Activated T-helper 2 cell treated with anti-CD3 and anti-CD28 coated beads, Interferon-gamma antibody, Interleukin-2, Interleukin-4, amounts not matched to agents 10 μg/mL and 5 μg/mL and 100 μg/mL, durations not matched to agents 14 hours and 24 hours and 36 hours (primary cell): ENCODE measurements at regions not wholly inside any gene's neighbourhood (a gene's known extent, or its start where the extent isn't known, plus 50 kb on each side); places are given as distances from the start of the nearest gene placed in this dataset.

Experiments used
- DNase-seq: peaks from one replicate; pipeline ENCODE4 v3.0.0; 2021; ENCODE audit warnings: low spot score
- H3K27ac Mint-ChIP-seq: one replicate; pipeline ENCODE4 v1.8.0; 2021; ENCODE audit warnings: mixed read lengths
- H3K27me3 Mint-ChIP-seq: one replicate; pipeline ENCODE4 v1.8.0; 2021; ENCODE audit warnings: low read depth, mixed read lengths
- H3K36me3 Mint-ChIP-seq: one replicate; pipeline ENCODE4 v1.8.0; 2021; ENCODE audit warnings: low read depth, mixed read lengths
- H3K4me1 Mint-ChIP-seq: one replicate; pipeline ENCODE4 v1.8.0; 2021; ENCODE audit warnings: low read depth, mixed read lengths
- H3K4me3 Mint-ChIP-seq: one replicate; pipeline ENCODE4 v1.8.0; 2021; ENCODE audit warnings: low read depth, mild to moderate bottlenecking, moderate library complexity, mixed read lengths
- H3K9me3 Mint-ChIP-seq: one replicate; pipeline ENCODE4 v1.8.0; 2021; ENCODE audit warnings: mixed read lengths
- intact Hi-C: fragments of 100-400 bp; cut with micrococcal nuclease; formaldehyde crosslinking; loops from one replicate; pipeline ENCODE4 v1.15.1; 2023

- H3K4me3 Mint-ChIP-seq: no peak overlapping the region
- intact Hi-C loops: no loop called here
- no peak overlapping the region for H3K27ac Mint-ChIP-seq
- H3K36me3 Mint-ChIP-seq: no peaks in the 10 kb centered on the region
- H3K27me3 Mint-ChIP-seq: no peaks in the 10 kb centered on the region
- no peak for DNase-seq
- peaks cover 7% of the 10 kb centered on the region for H3K4me1 Mint-ChIP-seq
- H3K9me3 Mint-ChIP-seq: no peaks in the 10 kb centered on the region
Measured at GRCh38 chr3:106261396-106261795, 392.6 kb upstream of the CBLB start.

GRCh38 chr3:106261915-106262683 is 393.3 kb upstream of the CBLB start:
- no peak overlapping the region for H3K27ac Mint-ChIP-seq
- H3K4me1 Mint-ChIP-seq: peaks cover 7% of the 10 kb centered on the region
- H3K27me3 Mint-ChIP-seq: no peaks in the 10 kb centered on the region
- no peaks in the 10 kb centered on the region for H3K9me3 Mint-ChIP-seq
- intact Hi-C loops: no loop called here
- no peaks in the 10 kb centered on the region for H3K36me3 Mint-ChIP-seq
- no peak overlapping the region for H3K4me3 Mint-ChIP-seq
- no peak for DNase-seq

DNA sequence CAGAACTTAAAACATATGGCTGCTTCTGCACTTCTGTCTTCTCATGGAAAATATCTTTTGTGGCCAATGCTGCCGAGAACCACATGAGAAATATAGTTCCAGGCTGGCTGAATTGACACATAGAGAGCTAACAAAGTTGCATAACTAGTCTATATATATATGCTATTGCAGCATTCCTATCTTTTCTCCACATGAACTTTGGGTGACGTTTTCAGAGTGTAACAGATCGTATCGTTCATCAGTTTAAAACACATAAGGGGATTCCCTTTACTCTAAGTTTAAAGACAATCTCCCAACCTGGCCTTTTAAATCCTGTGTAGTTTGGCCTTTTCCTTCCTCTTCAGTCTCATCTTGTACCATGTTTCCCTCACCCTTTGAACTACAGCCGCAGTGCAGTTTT is 394.2 kb upstream of the CBLB start:
- Mint-ChIP-seq H3K27me3 (no peaks in the 10 kb centered on the region), H3K9me3 (no peaks in the 10 kb centered on the region), H3K27ac (no peak overlapping the region), H3K4me3 (no peak overlapping the region), H3K36me3 (no peaks in the 10 kb centered on the region), H3K4me1 (peaks cover 7% of the 10 kb centered on the region)
- no peak for DNase-seq
- intact Hi-C loops: no loop called here

GRCh38 chr3:106263546-106263945 is 394.7 kb upstream of the CBLB start:
- H3K27ac Mint-ChIP-seq: no peak overlapping the region

GRCh38 chr3:106265704-106266103 is 396.9 kb upstream of the CBLB start:
- Mint-ChIP-seq H3K4me3 (no peak overlapping the region), H3K36me3 (no peaks in the 10 kb centered on the region), H3K27me3 (no peaks in the 10 kb centered on the region), H3K9me3 (peaks cover 3% of the 10 kb centered on the region), H3K4me1 (peaks cover 7% of the 10 kb centered on the region), H3K27ac (no peak overlapping the region)
- no peak for DNase-seq
- intact Hi-C loops: no loop called here

More at GRCh38 chr3:106263546-106263945, 394.7 kb upstream of the CBLB start:
- Mint-ChIP-seq H3K4me3 (no peak overlapping the region), H3K36me3 (no peaks in the 10 kb centered on the region), H3K27me3 (no peaks in the 10 kb centered on the region), H3K9me3 (no peaks in the 10 kb centered on the region), H3K4me1 (peaks cover 7% of the 10 kb centered on the region)
- no peak for DNase-seq
- intact Hi-C loops: no loop called here

- no peak for DNase-seq
- H3K27me3 Mint-ChIP-seq: no peaks in the 10 kb centered on the region
- no peak overlapping the region for H3K27ac Mint-ChIP-seq
- H3K36me3 Mint-ChIP-seq: no peaks in the 10 kb centered on the region
- peaks cover 7% of the 10 kb centered on the region for H3K9me3 Mint-ChIP-seq
- intact Hi-C loops: no loop called here
- H3K4me1 Mint-ChIP-seq: peaks cover 2% of the 10 kb centered on the region
- H3K4me3 Mint-ChIP-seq: no peak overlapping the region
Measured at GRCh38 chr3:106268696-106269095, 399.9 kb upstream of the CBLB start.

DNA sequence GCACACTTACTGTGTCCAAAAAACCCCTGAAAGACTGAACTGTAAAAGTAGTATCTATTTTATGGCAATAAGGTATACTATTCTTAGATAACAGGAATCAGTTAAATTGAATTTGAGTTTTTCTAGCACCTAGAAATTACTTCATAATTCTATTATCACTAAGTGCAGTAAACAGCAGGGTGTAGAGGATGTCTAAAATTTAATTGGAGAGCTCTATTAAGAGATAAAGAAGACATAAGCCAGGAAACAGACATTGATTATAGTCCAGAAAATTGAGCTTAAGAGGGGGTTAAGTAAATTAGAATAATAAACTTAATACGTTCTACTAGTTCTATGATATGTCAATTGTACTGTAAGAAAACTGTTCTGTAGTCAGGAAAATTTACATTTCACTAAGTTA is 403.5 kb upstream of the CBLB start:
- Mint-ChIP-seq H3K36me3 (peaks cover 11% of the 10 kb centered on the region), H3K4me1 (peaks cover 22% of the 10 kb centered on the region)
- DNase-seq: no peak

GRCh38 chr3:106275592-106275991 is 406.8 kb upstream of the CBLB start:
- Mint-ChIP-seq H3K36me3 (peaks cover 14% of the 10 kb centered on the region), H3K4me3 (no peak overlapping the region), H3K27ac (peak overlapping the region; percentile 24), H3K4me1 (peaks cover 27% of the 10 kb centered on the region), H3K27me3 (no peaks in the 10 kb centered on the region), H3K9me3 (peaks cover 37% of the 10 kb centered on the region)
- no peak for DNase-seq
- intact Hi-C loops: no loop called here

More for the DNA sequence above, 403.5 kb upstream of the CBLB start:
- Mint-ChIP-seq H3K9me3 (peaks cover 26% of the 10 kb centered on the region), H3K27me3 (no peaks in the 10 kb centered on the region), H3K4me3 (no peak overlapping the region), H3K27ac (no peak overlapping the region)
- intact Hi-C loops: no loop called here

- peaks cover 14% of the 10 kb centered on the region for H3K36me3 Mint-ChIP-seq
- peaks cover 37% of the 10 kb centered on the region for H3K9me3 Mint-ChIP-seq
- H3K27ac Mint-ChIP-seq: no peak overlapping the region
- no peaks in the 10 kb centered on the region for H3K27me3 Mint-ChIP-seq
- no peak for DNase-seq
- no peak overlapping the region for H3K4me3 Mint-ChIP-seq
- peaks cover 27% of the 10 kb centered on the region for H3K4me1 Mint-ChIP-seq
- intact Hi-C loops: no loop called here
Measured at GRCh38 chr3:106276151-106276550, 407.3 kb upstream of the CBLB start.

- Mint-ChIP-seq H3K36me3 (peaks cover 14% of the 10 kb centered on the region), H3K27ac (no peak overlapping the region), H3K4me1 (peaks cover 27% of the 10 kb centered on the region), H3K9me3 (peaks cover 33% of the 10 kb centered on the region), H3K27me3 (no peaks in the 10 kb centered on the region), H3K4me3 (no peak overlapping the region)
- no peak for DNase-seq
- intact Hi-C loops: loop anchor here (1.0 kb wide), 1 partner anchor 55 kb away; no protein-coding TSS in a partner anchor
Measured at GRCh38 chr3:106276755-106277612, 408.2 kb upstream of the CBLB start.

DNA sequence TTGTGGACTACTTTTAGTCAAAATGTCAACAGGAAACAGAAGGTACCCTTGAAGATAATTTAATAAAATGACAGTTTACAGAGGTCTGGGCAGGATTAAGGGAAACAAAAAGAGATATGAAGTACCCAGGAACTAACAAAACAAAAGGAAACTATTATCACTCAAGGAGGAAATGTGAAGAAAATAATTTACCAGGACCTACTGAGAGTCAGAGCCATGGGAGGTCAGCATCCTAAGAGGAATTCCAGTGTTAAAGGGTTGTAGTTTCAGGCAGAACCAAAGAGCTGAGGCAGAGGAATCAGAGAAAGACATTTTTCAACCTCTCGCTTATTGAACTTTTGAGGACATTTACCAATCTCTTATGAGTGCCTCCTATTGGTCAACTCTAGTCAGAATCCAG is 408.9 kb upstream of the CBLB start:
- intact Hi-C loops: loop anchor here (1.0 kb wide), 1 partner anchor 55 kb away; no protein-coding TSS in a partner anchor
- Mint-ChIP-seq H3K9me3 (peaks cover 38% of the 10 kb centered on the region), H3K4me1 (peaks cover 27% of the 10 kb centered on the region), H3K27ac (no peak overlapping the region), H3K27me3 (no peaks in the 10 kb centered on the region), H3K4me3 (no peak overlapping the region), H3K36me3 (peaks cover 14% of the 10 kb centered on the region)
- DNase-seq: no peak

DNA sequence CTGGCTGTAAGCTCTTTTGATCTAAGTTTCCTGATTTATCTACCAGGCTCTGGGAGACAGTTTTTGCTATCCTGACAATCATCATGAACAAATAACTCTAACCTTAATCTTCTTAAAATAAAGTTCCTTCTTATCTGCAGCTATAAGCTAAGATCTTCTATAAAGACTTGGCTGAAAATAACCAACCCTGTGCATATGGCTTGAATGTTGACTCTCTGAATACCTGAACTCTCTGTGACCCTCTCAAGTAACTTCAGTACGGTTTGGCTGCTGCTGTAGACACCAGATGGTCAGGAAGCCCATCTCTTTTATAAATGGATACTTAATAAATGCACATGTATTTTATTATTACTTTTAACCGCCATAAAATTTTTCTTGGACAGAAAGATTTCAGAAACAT is 412.4 kb upstream of the CBLB start:
- no peak for DNase-seq
- Mint-ChIP-seq H3K36me3 (peaks cover 6% of the 10 kb centered on the region), H3K27me3 (no peaks in the 10 kb centered on the region), H3K27ac (no peak overlapping the region), H3K4me3 (no peak overlapping the region), H3K4me1 (peaks cover 13% of the 10 kb centered on the region), H3K9me3 (peaks cover 37% of the 10 kb centered on the region)
- intact Hi-C loops: no loop called here

DNA sequence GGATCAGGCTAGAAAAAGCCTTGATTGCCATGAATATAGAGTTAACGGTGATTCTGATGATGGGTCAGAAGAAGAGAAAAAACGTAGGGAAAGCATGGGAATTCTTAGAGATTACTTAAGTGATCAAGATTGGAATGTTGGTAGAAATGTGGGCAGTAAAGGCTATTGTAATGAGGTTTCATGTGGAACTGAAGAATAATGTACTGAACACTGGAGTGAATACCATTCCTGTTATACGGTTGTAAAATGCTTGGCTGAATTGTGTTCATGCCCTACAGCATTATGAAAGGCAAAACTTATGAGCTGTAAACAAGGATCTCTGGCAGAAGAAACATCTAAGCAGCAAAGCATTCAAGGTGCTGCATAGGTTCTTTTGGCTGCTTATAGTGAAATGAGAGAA is 414.1 kb upstream of the CBLB start:
- no peaks in the 10 kb centered on the region for H3K4me1 Mint-ChIP-seq
- H3K27me3 Mint-ChIP-seq: no peaks in the 10 kb centered on the region
- peaks cover 3% of the 10 kb centered on the region for H3K36me3 Mint-ChIP-seq
- no peak overlapping the region for H3K4me3 Mint-ChIP-seq
- intact Hi-C loops: no loop called here
- peaks cover 41% of the 10 kb centered on the region for H3K9me3 Mint-ChIP-seq
- no peak for DNase-seq
- H3K27ac Mint-ChIP-seq: no peak overlapping the region
